OCI-LY3 (cell line): ENCODE measurements at regions not wholly inside any gene's neighbourhood (a gene's known extent, or its start where the extent isn't known, plus 50 kb on each side); places are given as distances from the start of the nearest gene placed in this dataset.

Experiments used
- H2AFZ ChIP-seq: fragments of 200-600, 300-600 bp; shearing (Covaris generic); 2 replicates; pipeline ENCODE4 v1.6.0; 2014; ENCODE audit warnings: antibody characterized with exemption, low read depth, low read length
- H3K27ac ChIP-seq: fragments of 200-600, 300-600 bp; sonication (generic); 2 replicates; pipeline ENCODE4 v1.5.1; 2014; ENCODE audit warnings: mild to moderate bottlenecking, low read length, moderate library complexity, mixed read lengths
- H3K27me3 ChIP-seq: fragments of 200-600, 300-600 bp; sonication (generic); 2 replicates; pipeline ENCODE4 v1.6.1; 2014; ENCODE audit warnings: low read depth, low read length, mixed read lengths
- H3K36me3 ChIP-seq: fragments of 200-600, 300-600 bp; sonication (generic); replicated peaks from 2 replicates; pipeline ENCODE3; 2014; ENCODE audit warnings: low read depth, low read length, mixed read lengths
- H3K4me1 ChIP-seq: fragments of 300-600, 200-600 bp; sonication (generic); 2 replicates; pipeline ENCODE4 v1.6.1; 2014; ENCODE audit warnings: low read length, mixed read lengths
- H3K4me2 ChIP-seq: fragments of 200-600, 300-600 bp; sonication (generic); 2 replicates; pipeline ENCODE4 v1.6.1; 2014; ENCODE audit warnings: low read length, mixed read lengths
- H3K4me3 ChIP-seq: fragments of 300-600, 200-600 bp; sonication (generic); 2 replicates; pipeline ENCODE4 v1.5.1; 2014; ENCODE audit warnings: antibody characterized with exemption, mild to moderate bottlenecking, low read length, moderate library complexity
- H3K79me2 ChIP-seq: fragments of 300-600, 200-600 bp; shearing (Covaris generic); 2 replicates; pipeline ENCODE4 v1.6.1; 2014; ENCODE audit warnings: mild to moderate bottlenecking, low read length, mixed read lengths
- H3K9ac ChIP-seq: fragments of 300-600, 200-600 bp; shearing (Covaris generic); 2 replicates; pipeline ENCODE4 v1.6.0; 2014; ENCODE audit warnings: mild to moderate bottlenecking, low read length, moderate library complexity
- H3K9me3 ChIP-seq: fragments of 200-600, 300-600 bp; shearing (Covaris generic); 2 replicates; pipeline ENCODE4 v1.6.1; 2014; ENCODE audit warnings: low read length, mixed read lengths; ENCODE audit not compliant: insufficient read depth
- H4K20me1 ChIP-seq: fragments of 200-600, 300-600 bp; sonication (generic); 2 replicates; pipeline ENCODE4 v1.6.1; 2016; ENCODE audit warnings: low read length, mixed read lengths; ENCODE audit not compliant: insufficient read depth
- EZH2phosphoT487 ChIP-seq: fragments of 200-600 bp; shearing (Covaris generic); IDR thresholded peaks from 2 replicates; pipeline ENCODE4 v1.6.1; 2018; ENCODE audit warnings: antibody characterized with exemption, mixed run types, low read depth
- TF ChIP-seq, protein P1 (sequence below): fragments of 200-600, 300-600 bp; sonication (generic); IDR thresholded peaks from 2 replicates; pipeline ENCODE4 v1.5.1; 2014; ENCODE audit warnings: antibody characterized with exemption, low read length, low read depth

DNA sequence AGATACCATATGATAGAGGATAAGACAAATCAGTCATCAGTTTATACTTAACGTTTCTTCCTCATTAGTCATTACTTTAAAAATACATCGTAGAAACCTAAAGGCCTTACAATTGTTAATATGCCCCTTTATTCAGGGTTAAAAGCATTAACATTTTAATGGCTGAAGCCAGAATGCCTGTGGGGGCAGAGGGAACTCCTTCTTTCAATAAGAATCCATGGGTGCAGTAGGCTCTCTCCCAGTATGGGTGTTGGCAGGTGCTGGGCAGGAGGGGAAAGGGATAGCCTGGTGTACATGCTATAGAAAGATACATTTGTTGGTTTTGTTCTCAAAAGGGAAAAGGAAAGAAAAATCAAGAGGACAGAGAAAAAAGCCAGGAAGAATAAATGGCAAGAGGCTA, 1035.7 kb upstream of the POU3F3 start:
- Histone ChIP-seq H4K20me1 (no peaks in the 10 kb centered on the region), H3K79me2 (no peaks in the 10 kb centered on the region), H3K4me3 (no peak overlapping the region), H3K27ac (no peak overlapping the region), H3K36me3 (no peaks in the 10 kb centered on the region), H3K4me1 (no peaks in the 10 kb centered on the region), H3K4me2 (no peak overlapping the region), H3K9ac (no peak overlapping the region), H2AFZ (no peak overlapping the region), H3K9me3 (no peaks in the 10 kb centered on the region), H3K27me3 (no peaks in the 10 kb centered on the region)
- TF ChIP-seq, protein P1, sequence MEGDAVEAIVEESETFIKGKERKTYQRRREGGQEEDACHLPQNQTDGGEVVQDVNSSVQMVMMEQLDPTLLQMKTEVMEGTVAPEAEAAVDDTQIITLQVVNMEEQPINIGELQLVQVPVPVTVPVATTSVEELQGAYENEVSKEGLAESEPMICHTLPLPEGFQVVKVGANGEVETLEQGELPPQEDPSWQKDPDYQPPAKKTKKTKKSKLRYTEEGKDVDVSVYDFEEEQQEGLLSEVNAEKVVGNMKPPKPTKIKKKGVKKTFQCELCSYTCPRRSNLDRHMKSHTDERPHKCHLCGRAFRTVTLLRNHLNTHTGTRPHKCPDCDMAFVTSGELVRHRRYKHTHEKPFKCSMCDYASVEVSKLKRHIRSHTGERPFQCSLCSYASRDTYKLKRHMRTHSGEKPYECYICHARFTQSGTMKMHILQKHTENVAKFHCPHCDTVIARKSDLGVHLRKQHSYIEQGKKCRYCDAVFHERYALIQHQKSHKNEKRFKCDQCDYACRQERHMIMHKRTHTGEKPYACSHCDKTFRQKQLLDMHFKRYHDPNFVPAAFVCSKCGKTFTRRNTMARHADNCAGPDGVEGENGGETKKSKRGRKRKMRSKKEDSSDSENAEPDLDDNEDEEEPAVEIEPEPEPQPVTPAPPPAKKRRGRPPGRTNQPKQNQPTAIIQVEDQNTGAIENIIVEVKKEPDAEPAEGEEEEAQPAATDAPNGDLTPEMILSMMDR: no peak
- TF ChIP-seq EZH2phosphoT487: no peak

DNA sequence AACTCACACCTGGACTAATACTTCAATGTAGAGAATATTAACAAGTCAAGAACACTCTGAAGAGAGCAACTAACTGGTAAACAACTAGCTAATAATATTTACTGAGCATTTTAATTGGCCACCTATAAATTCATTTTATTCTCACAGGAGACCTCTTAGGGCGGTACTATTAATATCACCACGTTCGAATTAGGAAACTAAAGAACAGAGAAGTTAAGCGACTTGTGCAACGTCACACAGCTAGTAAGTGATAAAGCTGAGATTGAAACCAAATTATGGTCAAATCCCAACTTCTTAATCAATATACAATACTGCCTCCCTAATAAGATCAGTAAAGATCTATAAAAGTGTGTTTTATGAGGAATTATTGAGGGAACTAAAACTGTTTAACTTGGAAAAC, 1034.3 kb upstream of the POU3F3 start:
- no peak overlapping the region for H3K4me2 ChIP-seq
- H3K79me2 ChIP-seq: no peaks in the 10 kb centered on the region
- H3K36me3 ChIP-seq: no peaks in the 10 kb centered on the region
- no peaks in the 10 kb centered on the region for H3K27me3 ChIP-seq
- H2AFZ ChIP-seq: no peak overlapping the region
- no peak for TF ChIP-seq EZH2phosphoT487
- TF ChIP-seq, protein P1: no peak
- H3K4me1 ChIP-seq: no peaks in the 10 kb centered on the region
- no peaks in the 10 kb centered on the region for H4K20me1 ChIP-seq
- no peak overlapping the region for H3K9ac ChIP-seq
- no peak overlapping the region for H3K27ac ChIP-seq
- H3K4me3 ChIP-seq: no peak overlapping the region
- no peaks in the 10 kb centered on the region for H3K9me3 ChIP-seq

DNA sequence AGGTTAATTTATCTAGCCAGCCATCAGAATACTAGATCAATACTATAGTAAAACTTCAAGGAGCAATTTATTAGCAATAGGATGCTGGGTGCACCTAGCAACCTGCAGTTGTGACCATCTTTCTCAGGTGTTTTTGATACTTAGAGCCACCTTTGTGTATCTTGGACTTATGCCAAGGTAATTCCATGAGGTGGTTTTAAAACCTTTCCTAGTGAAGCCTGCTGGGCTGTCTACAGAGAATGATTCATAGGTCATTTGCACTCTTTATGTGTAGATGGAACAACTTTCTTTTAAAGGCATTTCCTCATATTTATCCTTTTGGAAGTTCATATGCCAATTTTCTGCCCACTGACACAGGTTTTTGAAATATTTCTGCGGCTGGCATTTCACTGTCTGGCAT, 1030.1 kb upstream of the POU3F3 start:
- Histone ChIP-seq H3K36me3 (no peaks in the 10 kb centered on the region), H3K9ac (no peak overlapping the region), H2AFZ (no peak overlapping the region), H3K4me1 (no peaks in the 10 kb centered on the region), H3K9me3 (no peaks in the 10 kb centered on the region), H3K27ac (no peak overlapping the region), H3K79me2 (no peaks in the 10 kb centered on the region), H4K20me1 (no peaks in the 10 kb centered on the region), H3K4me2 (no peak overlapping the region), H3K27me3 (no peaks in the 10 kb centered on the region), H3K4me3 (no peak overlapping the region)
- TF ChIP-seq EZH2phosphoT487: no peak
- TF ChIP-seq, protein P1: no peak

DNA sequence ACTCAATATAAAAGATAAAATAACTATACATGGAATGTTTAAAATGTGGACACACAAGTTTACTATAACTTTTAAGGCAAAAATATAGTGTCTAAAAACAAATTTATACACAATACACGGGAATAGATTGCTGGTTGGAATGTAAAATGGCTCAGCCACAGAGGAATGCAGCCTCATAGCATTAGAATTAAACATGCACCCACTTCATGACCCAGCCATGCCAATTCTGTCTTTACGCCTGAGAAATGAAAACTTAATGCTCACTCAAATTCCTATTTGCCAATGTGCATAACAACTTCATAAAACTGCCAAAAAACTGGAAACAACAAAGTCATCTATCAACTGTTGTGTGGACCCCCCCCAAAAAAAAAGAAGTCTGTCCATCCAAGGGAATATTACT, 1006.6 kb upstream of the POU3F3 start:
- Histone ChIP-seq H3K36me3 (no peaks in the 10 kb centered on the region), H4K20me1 (no peaks in the 10 kb centered on the region), H3K79me2 (no peaks in the 10 kb centered on the region), H3K9me3 (no peaks in the 10 kb centered on the region), H3K4me1 (no peaks in the 10 kb centered on the region), H3K27me3 (no peaks in the 10 kb centered on the region), H3K4me3 (no peak overlapping the region), H3K27ac (no peak overlapping the region), H3K4me2 (no peak overlapping the region), H2AFZ (no peak overlapping the region), H3K9ac (no peak overlapping the region)
- TF ChIP-seq, protein P1: no peak
- no peak for TF ChIP-seq EZH2phosphoT487
